PC-3 (cell line): ENCODE measurements at regions not wholly inside any gene's neighbourhood (a gene's known extent, or its start where the extent isn't known, plus 50 kb on each side); places are given as distances from the start of the nearest gene placed in this dataset.

Experiments
- EZH2 ChIP-seq: fragments of 300-600 bp; sonication (generic); IDR thresholded peaks from one replicate; pipeline ENCODE4 v1.6.1; 2017; ENCODE audit warnings: antibody characterized with exemption, mild to moderate bottlenecking, low read length; ENCODE audit not compliant: unreplicated experiment
- TF ChIP-seq, protein P1 (sequence below): fragments of 300-600 bp; sonication (generic); conservative IDR thresholded peaks from 2 replicates; pipeline ENCODE4 v1.5.1; 2017; ENCODE audit warnings: antibody characterized with exemption, low read depth, mild to moderate bottlenecking, low read length

GRCh38 chr22:27637604-27638003 lies 164.0 kb downstream of the MN1 start:
- TF ChIP-seq, protein P1, sequence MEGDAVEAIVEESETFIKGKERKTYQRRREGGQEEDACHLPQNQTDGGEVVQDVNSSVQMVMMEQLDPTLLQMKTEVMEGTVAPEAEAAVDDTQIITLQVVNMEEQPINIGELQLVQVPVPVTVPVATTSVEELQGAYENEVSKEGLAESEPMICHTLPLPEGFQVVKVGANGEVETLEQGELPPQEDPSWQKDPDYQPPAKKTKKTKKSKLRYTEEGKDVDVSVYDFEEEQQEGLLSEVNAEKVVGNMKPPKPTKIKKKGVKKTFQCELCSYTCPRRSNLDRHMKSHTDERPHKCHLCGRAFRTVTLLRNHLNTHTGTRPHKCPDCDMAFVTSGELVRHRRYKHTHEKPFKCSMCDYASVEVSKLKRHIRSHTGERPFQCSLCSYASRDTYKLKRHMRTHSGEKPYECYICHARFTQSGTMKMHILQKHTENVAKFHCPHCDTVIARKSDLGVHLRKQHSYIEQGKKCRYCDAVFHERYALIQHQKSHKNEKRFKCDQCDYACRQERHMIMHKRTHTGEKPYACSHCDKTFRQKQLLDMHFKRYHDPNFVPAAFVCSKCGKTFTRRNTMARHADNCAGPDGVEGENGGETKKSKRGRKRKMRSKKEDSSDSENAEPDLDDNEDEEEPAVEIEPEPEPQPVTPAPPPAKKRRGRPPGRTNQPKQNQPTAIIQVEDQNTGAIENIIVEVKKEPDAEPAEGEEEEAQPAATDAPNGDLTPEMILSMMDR: no peak
- TF ChIP-seq EZH2: no peak
